ENCODE measurements at regions not wholly inside any gene's neighbourhood (a gene's known extent, or its start where the extent isn't known, plus 50 kb on each side); places are given as distances from the start of the nearest gene placed in this dataset.

DNA sequence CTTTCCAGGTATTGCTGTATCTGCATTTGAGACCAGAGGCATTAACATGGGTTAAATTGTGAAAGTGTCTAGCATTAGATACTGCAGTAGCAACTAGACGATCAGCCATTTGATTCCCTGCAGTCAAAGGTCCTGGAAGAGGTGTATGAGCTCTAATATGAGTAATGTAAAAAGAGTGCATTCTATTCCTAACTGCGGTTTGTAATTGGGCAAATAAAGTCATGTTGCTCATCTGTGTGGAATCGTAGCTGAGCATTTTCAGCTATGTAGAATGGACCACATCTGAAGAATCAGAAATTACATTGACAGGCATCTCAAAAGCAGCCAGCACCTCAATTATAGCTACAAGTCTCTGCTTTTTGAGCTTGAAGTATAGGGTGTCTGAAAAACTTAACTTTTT is 157.6 kb downstream of the ZNF518B start:
- Histone ChIP-seq H4K20me1 (ENCODE audit: insufficient read depth, low read length) (no peaks in the 10 kb centered on the region), H3K36me3 (replicated peaks in 1 of 2; ENCODE audit: control insufficient read depth in 1 of 2, insufficient read depth in 2 of 2, low read length in 2 of 2) (no peaks in the 10 kb centered on the region), H2AFZ (ENCODE audit: low read length) (no peak overlapping the region), H3K4me2 (ENCODE audit: low read depth, low read length) (no peak overlapping the region), H3K9ac (ENCODE audit: insufficient read depth, low read depth, low read length) (no peak overlapping the region), H3K9me3 (ENCODE audit: low read length) (no peaks in the 10 kb centered on the region), H3K27ac (ENCODE audit: extremely low read length, insufficient read depth, low read length) (no peak overlapping the region), H3K27me3 (ENCODE audit: control insufficient read depth in 1 of 2, insufficient read depth in 2 of 2, low read length in 2 of 2) (peaks cover 0 to 2% of the 10 kb centered on the region in 2 experiments; a peak in 1 of 5 replicates), H3K79me2 (ENCODE audit: insufficient read depth, low read length) (no peaks in the 10 kb centered on the region), H3K4me3 (replicated peaks in 1 of 3; ENCODE audit: insufficient read depth in 1 of 3, low read depth in 2 of 3, low read length in 3 of 3) (no peak overlapping the region), H3K4me1 (ENCODE audit: insufficient read depth, low read length) (no peaks in the 10 kb centered on the region)
- WGBS (ENCODE audit: low lambda C conversion rate): 0% methylated on average over 3 of the region's 3 CpGs
- no peak for ATAC-seq
- BruUV-seq (replicated peaks): no TSS peak
- TF ChIP-seq HMG20B (CRISPR knock-in tag; conservative IDR thresholded peaks at IDR 0.05): no peak
- no peak for TF ChIP-seq SNRNP70 (IDR thresholded peaks at IDR 0.05; ENCODE audit: low read depth, low read length)
- TF ChIP-seq, protein P1, sequence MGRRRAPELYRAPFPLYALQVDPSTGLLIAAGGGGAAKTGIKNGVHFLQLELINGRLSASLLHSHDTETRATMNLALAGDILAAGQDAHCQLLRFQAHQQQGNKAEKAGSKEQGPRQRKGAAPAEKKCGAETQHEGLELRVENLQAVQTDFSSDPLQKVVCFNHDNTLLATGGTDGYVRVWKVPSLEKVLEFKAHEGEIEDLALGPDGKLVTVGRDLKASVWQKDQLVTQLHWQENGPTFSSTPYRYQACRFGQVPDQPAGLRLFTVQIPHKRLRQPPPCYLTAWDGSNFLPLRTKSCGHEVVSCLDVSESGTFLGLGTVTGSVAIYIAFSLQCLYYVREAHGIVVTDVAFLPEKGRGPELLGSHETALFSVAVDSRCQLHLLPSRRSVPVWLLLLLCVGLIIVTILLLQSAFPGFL (CRISPR knock-in tag; IDR thresholded peaks at IDR 0.05): no peak
- TF ChIP-seq ZNF552 (CRISPR knock-in tag; IDR thresholded peaks at IDR 0.05; ENCODE audit: borderline replicate concordance): no peak
- no peak for TF ChIP-seq CCDC6 (CRISPR knock-in tag; IDR thresholded peaks at IDR 0.05)
- TF ChIP-seq ZNF260 (CRISPR knock-in tag; IDR thresholded peaks at IDR 0.05; ENCODE audit: borderline replicate concordance, low read depth): no peak
- TF ChIP-seq, protein P2, sequence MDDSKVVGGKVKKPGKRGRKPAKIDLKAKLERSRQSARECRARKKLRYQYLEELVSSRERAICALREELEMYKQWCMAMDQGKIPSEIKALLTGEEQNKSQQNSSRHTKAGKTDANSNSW (CRISPR knock-in tag; IDR thresholded peaks at IDR 0.05; ENCODE audit: borderline replicate concordance): no peak
- TF ChIP-seq IKZF1 (IDR thresholded peaks at IDR 0.05): no peak
- no peak for TF ChIP-seq XBP1 (CRISPR knock-in tag; IDR thresholded peaks at IDR 0.05)
- no peak for TF ChIP-seq ZSCAN20 (CRISPR knock-in tag; IDR thresholded peaks at IDR 0.05; ENCODE audit: borderline replicate concordance)
- TF ChIP-seq, protein P3, sequence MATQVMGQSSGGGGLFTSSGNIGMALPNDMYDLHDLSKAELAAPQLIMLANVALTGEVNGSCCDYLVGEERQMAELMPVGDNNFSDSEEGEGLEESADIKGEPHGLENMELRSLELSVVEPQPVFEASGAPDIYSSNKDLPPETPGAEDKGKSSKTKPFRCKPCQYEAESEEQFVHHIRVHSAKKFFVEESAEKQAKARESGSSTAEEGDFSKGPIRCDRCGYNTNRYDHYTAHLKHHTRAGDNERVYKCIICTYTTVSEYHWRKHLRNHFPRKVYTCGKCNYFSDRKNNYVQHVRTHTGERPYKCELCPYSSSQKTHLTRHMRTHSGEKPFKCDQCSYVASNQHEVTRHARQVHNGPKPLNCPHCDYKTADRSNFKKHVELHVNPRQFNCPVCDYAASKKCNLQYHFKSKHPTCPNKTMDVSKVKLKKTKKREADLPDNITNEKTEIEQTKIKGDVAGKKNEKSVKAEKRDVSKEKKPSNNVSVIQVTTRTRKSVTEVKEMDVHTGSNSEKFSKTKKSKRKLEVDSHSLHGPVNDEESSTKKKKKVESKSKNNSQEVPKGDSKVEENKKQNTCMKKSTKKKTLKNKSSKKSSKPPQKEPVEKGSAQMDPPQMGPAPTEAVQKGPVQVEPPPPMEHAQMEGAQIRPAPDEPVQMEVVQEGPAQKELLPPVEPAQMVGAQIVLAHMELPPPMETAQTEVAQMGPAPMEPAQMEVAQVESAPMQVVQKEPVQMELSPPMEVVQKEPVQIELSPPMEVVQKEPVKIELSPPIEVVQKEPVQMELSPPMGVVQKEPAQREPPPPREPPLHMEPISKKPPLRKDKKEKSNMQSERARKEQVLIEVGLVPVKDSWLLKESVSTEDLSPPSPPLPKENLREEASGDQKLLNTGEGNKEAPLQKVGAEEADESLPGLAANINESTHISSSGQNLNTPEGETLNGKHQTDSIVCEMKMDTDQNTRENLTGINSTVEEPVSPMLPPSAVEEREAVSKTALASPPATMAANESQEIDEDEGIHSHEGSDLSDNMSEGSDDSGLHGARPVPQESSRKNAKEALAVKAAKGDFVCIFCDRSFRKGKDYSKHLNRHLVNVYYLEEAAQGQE (IDR thresholded peaks at IDR 0.05; ENCODE audit: borderline replicate concordance in 1 of 2, low read depth in 1 of 2, low read length in 2 of 2): no peak
- TF ChIP-seq, protein P4, sequence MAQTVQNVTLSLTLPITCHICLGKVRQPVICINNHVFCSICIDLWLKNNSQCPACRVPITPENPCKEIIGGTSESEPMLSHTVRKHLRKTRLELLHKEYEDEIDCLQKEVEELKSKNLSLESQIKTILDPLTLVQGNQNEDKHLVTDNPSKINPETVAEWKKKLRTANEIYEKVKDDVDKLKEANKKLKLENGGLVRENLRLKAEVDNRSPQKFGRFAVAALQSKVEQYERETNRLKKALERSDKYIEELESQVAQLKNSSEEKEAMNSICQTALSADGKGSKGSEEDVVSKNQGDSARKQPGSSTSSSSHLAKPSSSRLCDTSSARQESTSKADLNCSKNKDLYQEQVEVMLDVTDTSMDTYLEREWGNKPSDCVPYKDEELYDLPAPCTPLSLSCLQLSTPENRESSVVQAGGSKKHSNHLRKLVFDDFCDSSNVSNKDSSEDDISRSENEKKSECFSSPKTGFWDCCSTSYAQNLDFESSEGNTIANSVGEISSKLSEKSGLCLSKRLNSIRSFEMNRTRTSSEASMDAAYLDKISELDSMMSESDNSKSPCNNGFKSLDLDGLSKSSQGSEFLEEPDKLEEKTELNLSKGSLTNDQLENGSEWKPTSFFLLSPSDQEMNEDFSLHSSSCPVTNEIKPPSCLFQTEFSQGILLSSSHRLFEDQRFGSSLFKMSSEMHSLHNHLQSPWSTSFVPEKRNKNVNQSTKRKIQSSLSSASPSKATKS (CRISPR knock-in tag; IDR thresholded peaks at IDR 0.05): no peak
- no peak for FAIRE-seq
- ChIA-PET CTCF (ENCODE audit: low intra/inter-chr PET ratio, low total read pairs) (no interaction called here), POLR2A (no interaction called here)
- DNase-seq (ENCODE audit: low spot score): no peak
- intact Hi-C loops (cut with micrococcal nuclease; ENCODE audit: unreplicated experiment) (no loop called here), in situ Hi-C loops (cut with HindIII; ENCODE audit: extremely low pct_ligation_motif_present, low pct_unique_long_range_greater_than_20kb) (no loop called here)
